LoVo (cell line): ENCODE measurements at regions not wholly inside any gene's neighbourhood (a gene's known extent, or its start where the extent isn't known, plus 50 kb on each side); places are given as distances from the start of the nearest gene placed in this dataset.
"Not testable (repeated sequence)": the region's sequence is repeated elsewhere in the genome, so short reads cannot be mapped to it uniquely, and the experiment has no call there.

Experiments
- DNase-seq: peaks from one replicate; pipeline ENCODE4 v3.0.0-alpha.2; 2016; ENCODE audit warnings: low spot score

GRCh38 chrX:150052226-150052625, 113.9 kb upstream of the EOLA2 start:
- DNase-seq = no peak

GRCh38 chrX:150058728-150059127, 120.4 kb upstream of the EOLA2 start:
- DNase-seq = no peak

- no peak for DNase-seq
Observed at GRCh38 chrX:150060406-150060805, 122.1 kb upstream of the EOLA2 start.

GRCh38 chrX:150062292-150063137, 124.2 kb upstream of the EOLA2 start:
- no peak for DNase-seq

GRCh38 chrX:150063138-150063518, 124.8 kb upstream of the EOLA2 start:
- no peak for DNase-seq

- DNase-seq = no peak
Observed at GRCh38 chrX:150063674-150064073, 125.4 kb upstream of the EOLA2 start.

GRCh38 chrX:150074175-150074574, 135.9 kb upstream of the EOLA2 start:
- no peak for DNase-seq

- DNase-seq = no peak
Observed at GRCh38 chrX:150080497-150080896, 142.2 kb upstream of the EOLA2 start.

GRCh38 chrX:150081076-150081475, 142.8 kb upstream of the EOLA2 start:
- DNase-seq = no peak

GRCh38 chrX:150084496-150085229, 146.4 kb upstream of the EOLA2 start:
- no peak for DNase-seq

- DNase-seq = no peak
Observed at GRCh38 chrX:150085881-150086280, 147.6 kb upstream of the EOLA2 start.

- DNase-seq = no peak
Observed at GRCh38 chrX:150086371-150086770, 148.1 kb upstream of the EOLA2 start.

- DNase-seq = no peak
Observed at GRCh38 chrX:150087612-150088011, 149.3 kb upstream of the EOLA2 start.

- DNase-seq = no peak
Observed at GRCh38 chrX:150088042-150088441, 149.8 kb upstream of the EOLA2 start.

GRCh38 chrX:150088766-150089518, 150.7 kb upstream of the EOLA2 start:
- DNase-seq = no peak

GRCh38 chrX:150091300-150091699, 153.0 kb upstream of the EOLA2 start:
- not testable (repeated sequence) for DNase-seq

GRCh38 chrX:150092549-150092948, 154.3 kb upstream of the EOLA2 start:
- DNase-seq = no peak

- DNase-seq = no peak
Observed at GRCh38 chrX:150094375-150094774, 156.1 kb upstream of the EOLA2 start.

GRCh38 chrX:150094996-150095395, 156.7 kb upstream of the EOLA2 start:
- DNase-seq = no peak

GRCh38 chrX:150099316-150099715, 161.0 kb upstream of the EOLA2 start:
- DNase-seq = no peak

GRCh38 chrX:150100261-150100660, 162.0 kb upstream of the EOLA2 start:
- no peak for DNase-seq

- no peak for DNase-seq
Observed at GRCh38 chrX:150118476-150118875, 180.2 kb upstream of the EOLA2 start.

GRCh38 chrX:150119323-150119722, 181.0 kb upstream of the EOLA2 start:
- no peak for DNase-seq
